Heart right ventricle (tissue), 16 donors: ENCODE measurements at regions not wholly inside any gene's neighbourhood (a gene's known extent, or its start where the extent isn't known, plus 50 kb on each side); places are given as distances from the start of the nearest gene placed in this dataset.

ENCODE experiments used
- ATAC-seq, 8 donors: fragments of 200-7000 bp; cut with Tn5 transposase; one replicate each; pipeline ENCODE4 v1.9.1; 2020; ENCODE audit warnings: mild to moderate bottlenecking in 8 of 8, moderate library complexity in 8 of 8, moderate number of reproducible peaks in 1 of 8
- DNase-seq, 2 donors: peaks; one replicate each; pipeline ENCODE4 v3.0.0-alpha.2; 2020
- H3K27ac ChIP-seq, 10 donors: fragments of 200-600 bp; sonication (generic) in 2 of 10; one replicate each; pipeline versions ENCODE4 v1.5.0 to v1.8.0; 2020 to 2022; ENCODE audit warnings: mild to moderate bottlenecking in 3 of 10
- H3K27me3 ChIP-seq, 7 donors: fragments of 200-600 bp; one replicate each; pipeline ENCODE4 v1.8.0; 2021 to 2022; ENCODE audit warnings: mild to moderate bottlenecking in 2 of 7
- H3K36me3 ChIP-seq, 9 donors: fragments of 200-600 bp; sonication (generic) in 1 of 9; one replicate each; pipeline versions ENCODE4 v1.5.0 to v1.8.0; 2020 to 2022; ENCODE audit warnings: mild to moderate bottlenecking in 2 of 9
- H3K4me1 ChIP-seq, 9 donors: fragments of 200-600 bp; sonication (generic) in 1 of 9; one replicate each; pipeline versions ENCODE4 v1.5.0 to v1.8.0; 2020 to 2022; ENCODE audit warnings: mild to moderate bottlenecking in 4 of 9
- H3K4me3 ChIP-seq, 10 donors: fragments of 200-600 bp; sonication (generic) in 2 of 10; one replicate each; pipeline versions ENCODE4 v1.5.0 to v1.8.0; 2020 to 2022; ENCODE audit warnings: mild to moderate bottlenecking in 7 of 10, moderate library complexity in 2 of 10
- H3K9me3 ChIP-seq, 11 donors: fragments of 200-600 bp in 10 of 11; sonication (generic) in 2 of 11; one replicate each; pipeline versions ENCODE4 v1.5.0 to v1.8.0; 2013 to 2022; ENCODE audit warnings: mild to moderate bottlenecking in 2 of 11, control low read depth in 1 of 11, moderate library complexity in 1 of 11
- CTCF ChIP-seq, 9 donors: fragments of 200-600 bp; sonication (generic) in 2 of 9; IDR thresholded peaks; one replicate each; pipeline versions ENCODE4 v1.5.0 to v1.8.0; 2021 to 2022; ENCODE audit warnings: antibody characterized with exemption in 9 of 9, mild to moderate bottlenecking in 5 of 9, moderate library complexity in 1 of 9
- WGBS, 2 donors: extraction: QIAGEN DNeasy Blood & Tissue Kit; methylation state at CpG; one replicate each; pipeline ENCODE4 v1.1.7; 2013; ENCODE audit warnings: inconsistent platforms in 1 of 2; 5-methylcytosine and 5-hydroxymethylcytosine counted together
- intact Hi-C, 10 donors: fragments of 100-400 bp; cut with DNase I; formaldehyde crosslinking; loops; one replicate each; pipeline versions ENCODE4 v1.11.1 to v1.14.2; 2022
- donor health status: Arrhythmogenic right ventricular cardiomyopathy.
- donor health status: ischemic (EF 13 %, LVEDD 7.1; RV severe dilation, severe dysfunction).
- donor health status: healthy with polysubstance abuse.
- donor health status: DM: no; HTN: yes; CAD: no.
- donor health status: DM: no; HTN: no; CAD: no.
- donor health status: ischemic (EF 25% LVEDD 6.9; RV normal size, moderate dysfunction).
- donor health status: ischemic (EF 25% LVEDD 5.7; RV mildly dilated, moderate dysfunction).
- donor health status: healthy.
- donor health status: DM: yes; HTN: yes; CAD: no.
- donor health status: Ischemic cardiomyopathy.
- donor health status: ischemic (EF 35%, LVEDD 5.7; RV mildly dilated, moderate dysfunction).
- donor health status: nonischemic (EF 11% LVEDD 7.7; RV severe dilation, severe dysfunction).
- donor health status: DM: yes; HTN: yes; CAD: no.
- donor health status: PGD.
- donor health status: ischemic (EF 29% LVEDD 5.4; RV normal size, mild dysfunction).
- donor health status: nonischemic (EF 23%, LVEDD 6.1; RV moderate dilation, normal function).

GRCh38 chr22:42324566-42324965, 54.1 kb upstream of the TCF20 start:
- H3K36me3 ChIP-seq = no peaks in the 10 kb centered on the region
- WGBS, 2 donors = 57 to 71% methylated on average over 5 of the region's 5 CpGs
- DNase-seq (no peak), ATAC-seq (no peak)
- H3K27ac ChIP-seq = no peak overlapping the region
- no peak for TF ChIP-seq CTCF (IDR thresholded peaks at IDR 0.05)
- no peak overlapping the region for H3K4me3 ChIP-seq
- H3K27me3 ChIP-seq = no peaks in the 10 kb centered on the region
- peaks cover 0 to 10% (median 7%) of the 10 kb centered on the region in 9 donors for H3K4me1 ChIP-seq
- intact Hi-C loops = loop anchor here in 1 of 10 donors (10.0 kb wide), 1 partner anchor 60 kb away; no protein-coding TSS in a partner anchor
- H3K9me3 ChIP-seq = no peaks in the 10 kb centered on the region

GRCh38 chr22:42323971-42324370, 53.5 kb upstream of the TCF20 start:
- Histone ChIP-seq H3K36me3 (no peaks in the 10 kb centered on the region), H3K4me1 (peaks cover 0 to 10% (median 7%) of the 10 kb centered on the region in 9 donors), H3K27me3 (no peaks in the 10 kb centered on the region), H3K27ac (no peak overlapping the region), H3K4me3 (no peak overlapping the region), H3K9me3 (no peaks in the 10 kb centered on the region)
- WGBS, 2 donors = 64 to 92% methylated on average over 2 of the region's 2 CpGs
- no peak for TF ChIP-seq CTCF (IDR thresholded peaks at IDR 0.05)
- DNase-seq (no peak), ATAC-seq (no peak)
- intact Hi-C loops = loop anchor here in 1 of 10 donors (10.0 kb wide), 1 partner anchor 61 kb away; no protein-coding TSS in a partner anchor

- intact Hi-C loops = loop anchor here in 1 of 10 donors (10.0 kb wide), 1 partner anchor 62 kb away; no protein-coding TSS in a partner anchor
- Histone ChIP-seq H3K4me3 (no peak overlapping the region), H3K27ac (no peak overlapping the region), H3K27me3 (no peaks in the 10 kb centered on the region), H3K4me1 (peaks cover 0 to 11% (median 8%) of the 10 kb centered on the region in 9 donors), H3K36me3 (no peaks in the 10 kb centered on the region), H3K9me3 (no peaks in the 10 kb centered on the region)
- WGBS, 2 donors = 81 to 82% methylated on average over 4 of the region's 4 CpGs
- no peak for TF ChIP-seq CTCF (IDR thresholded peaks at IDR 0.05)
- DNase-seq = no peak
- no peak for ATAC-seq
Measured at GRCh38 chr22:42322562-42322926, 52.1 kb upstream of the TCF20 start.

- no peaks in the 10 kb centered on the region for H3K9me3 ChIP-seq
- H3K4me1 ChIP-seq = peaks cover 0 to 11% (median 8%) of the 10 kb centered on the region in 9 donors
- no peaks in the 10 kb centered on the region for H3K36me3 ChIP-seq
- intact Hi-C loops = loop anchor here in 1 of 10 donors (10.0 kb wide), 1 partner anchor 63 kb away; no protein-coding TSS in a partner anchor
- 41 to 47% methylated on average over 11 of the region's 11 CpGs for WGBS, 2 donors
- ATAC-seq (no peak), DNase-seq (no peak)
- no peak overlapping the region for H3K4me3 ChIP-seq
- H3K27me3 ChIP-seq = no peaks in the 10 kb centered on the region
- TF ChIP-seq CTCF (IDR thresholded peaks at IDR 0.05) = no peak
- no peak overlapping the region for H3K27ac ChIP-seq
Measured at GRCh38 chr22:42321908-42322561, 51.6 kb upstream of the TCF20 start.
